ENCODE measurements at regions not wholly inside any gene's neighbourhood (a gene's known extent, or its start where the extent isn't known, plus 50 kb on each side); places are given as distances from the start of the nearest gene placed in this dataset.

GRCh38 chr7:53917637-53918036 is 624.5 kb upstream of the VSTM2A start:
- Mint-ChIP-seq H3K27ac (no peak overlapping the region), H3K9me3 (peaks cover 5% of the 10 kb centered on the region), H3K4me3 (no peak overlapping the region)

GRCh38 chr7:53920011-53920410 is 622.2 kb upstream of the VSTM2A start:
- no peak for DNase-seq
- Histone ChIP-seq H3K9me3 (ENCODE audit: control insufficient read depth, low read length) (no peaks in the 10 kb centered on the region), H3K36me3 (ENCODE audit: control insufficient read depth, insufficient read depth, low read length) (no peaks in the 10 kb centered on the region), H3K9ac (ENCODE audit: extremely low read depth, low read length, poor library complexity, severe bottlenecking) (no peak overlapping the region), H3K27ac (ENCODE audit: low read depth, low read length) (no peak overlapping the region), H3K4me3 (ENCODE audit: low read length) (no peak overlapping the region), H3K27me3 (ENCODE audit: control insufficient read depth, insufficient read depth, low read length, poor library complexity, severe bottlenecking) (no peaks in the 10 kb centered on the region), H3K4me1 (ENCODE audit: control insufficient read depth, insufficient read depth, low read length) (no peaks in the 10 kb centered on the region)
- Mint-ChIP-seq H3K27ac (no peak overlapping the region), H3K9me3 (peaks cover 5% of the 10 kb centered on the region), H3K4me1 (no peaks in the 10 kb centered on the region), H3K27me3 (ENCODE audit: insufficient read depth) (no peaks in the 10 kb centered on the region), H3K36me3 (ENCODE audit: low read depth) (no peaks in the 10 kb centered on the region), H3K4me3 (no peak overlapping the region)
- TF ChIP-seq CTCF (conservative IDR thresholded peaks at IDR 0.05), result no peak
- 91 to 100% methylated on average over 3 to 5 of the region's 5 CpGs for WGBS, 2 experiments (ENCODE audit: insufficient coverage in 1 of 2, insufficient read length in 1 of 2)

More at GRCh38 chr7:53917637-53918036, 624.5 kb upstream of the VSTM2A start:
- Mint-ChIP-seq H3K36me3 (ENCODE audit: low read depth) (no peaks in the 10 kb centered on the region), H3K27me3 (ENCODE audit: insufficient read depth) (no peaks in the 10 kb centered on the region), H3K4me1 (no peaks in the 10 kb centered on the region)
- no peak for TF ChIP-seq CTCF (conservative IDR thresholded peaks at IDR 0.05)
- H3K27me3 ChIP-seq (ENCODE audit: control insufficient read depth, insufficient read depth, low read length, poor library complexity, severe bottlenecking), result no peaks in the 10 kb centered on the region
- no peaks in the 10 kb centered on the region for H3K9me3 ChIP-seq (ENCODE audit: control insufficient read depth, low read length)
- H3K36me3 ChIP-seq (ENCODE audit: control insufficient read depth, insufficient read depth, low read length), result no peaks in the 10 kb centered on the region
- no peak for DNase-seq
- no peaks in the 10 kb centered on the region for H3K4me1 ChIP-seq (ENCODE audit: control insufficient read depth, insufficient read depth, low read length)
- H3K4me3 ChIP-seq (ENCODE audit: low read length), result no peak overlapping the region
- no peak overlapping the region for H3K27ac ChIP-seq (ENCODE audit: low read depth, low read length)
- no peak overlapping the region for H3K9ac ChIP-seq (ENCODE audit: extremely low read depth, low read length, poor library complexity, severe bottlenecking)
- 91 to 93% methylated on average over 1 to 5 of the region's 5 CpGs for WGBS, 2 experiments (ENCODE audit: insufficient coverage in 1 of 2, insufficient read length in 1 of 2)

- no peaks in the 10 kb centered on the region for H3K36me3 ChIP-seq (ENCODE audit: control insufficient read depth, insufficient read depth, low read length)
- no peaks in the 10 kb centered on the region for H3K27me3 ChIP-seq (ENCODE audit: control insufficient read depth, insufficient read depth, low read length, poor library complexity, severe bottlenecking)
- no peak overlapping the region for H3K27ac Mint-ChIP-seq
- no peak for DNase-seq
- H3K27ac ChIP-seq (ENCODE audit: low read depth, low read length), result no peak overlapping the region
- 95 to 96% methylated on average over 3 of the region's 3 CpGs for WGBS, 2 experiments (ENCODE audit: insufficient coverage in 1 of 2, insufficient read length in 1 of 2)
- no peak for TF ChIP-seq CTCF (conservative IDR thresholded peaks at IDR 0.05)
- H3K4me3 ChIP-seq (ENCODE audit: low read length), result no peak overlapping the region
- no peaks in the 10 kb centered on the region for H3K9me3 Mint-ChIP-seq
- H3K4me1 ChIP-seq (ENCODE audit: control insufficient read depth, insufficient read depth, low read length), result no peaks in the 10 kb centered on the region
- H3K9ac ChIP-seq (ENCODE audit: extremely low read depth, low read length, poor library complexity, severe bottlenecking), result no peak overlapping the region
- no peaks in the 10 kb centered on the region for H3K4me1 Mint-ChIP-seq
- H3K27me3 Mint-ChIP-seq (ENCODE audit: insufficient read depth), result no peaks in the 10 kb centered on the region
- H3K9me3 ChIP-seq (ENCODE audit: control insufficient read depth, low read length), result no peaks in the 10 kb centered on the region
- no peaks in the 10 kb centered on the region for H3K36me3 Mint-ChIP-seq (ENCODE audit: low read depth)
- H3K4me3 Mint-ChIP-seq, result no peak overlapping the region
Observed at GRCh38 chr7:53940483-53940882, 601.7 kb upstream of the VSTM2A start.

All from endodermal cell (in vitro differentiated cells).